HEK293 (cell line): ENCODE measurements at regions not wholly inside any gene's neighbourhood (a gene's known extent, or its start where the extent isn't known, plus 50 kb on each side); places are given as distances from the start of the nearest gene placed in this dataset.

ENCODE experiments used
- HOXC10 ChIP-seq: sonication (generic); formaldehyde crosslinking; IDR thresholded peaks from 2 replicates; pipeline ENCODE4 v1.8.1; 2023; ENCODE audit warnings: mild to moderate bottlenecking, missing genetic modification reagents
- HOXD13 ChIP-seq: sonication (generic); formaldehyde crosslinking; IDR thresholded peaks from 2 replicates; pipeline ENCODE4 v1.8.0; 2022; ENCODE audit warnings: missing genetic modification reagents, borderline replicate concordance
- IKZF3 ChIP-seq: fragments of 450-650 bp; IDR thresholded peaks from 2 replicates; pipeline ENCODE4 v1.5.0; 2018; ENCODE audit warnings: missing biosample characterization, mild to moderate bottlenecking, missing genetic modification characterization, moderate library complexity
- KLF7 ChIP-seq: fragments of 450-650 bp; formaldehyde crosslinking; IDR thresholded peaks from 2 replicates; pipeline ENCODE4 v1.5.1; 2016; ENCODE audit warnings: missing biosample characterization, missing genetic modification characterization, borderline replicate concordance
- MYNN ChIP-seq: fragments of 450-650 bp; formaldehyde crosslinking; IDR thresholded peaks from 2 replicates; pipeline ENCODE4 v1.5.1; 2016; ENCODE audit warnings: missing biosample characterization, missing genetic modification characterization, borderline replicate concordance
- PRDM4 ChIP-seq: fragments of 450-650 bp; formaldehyde crosslinking; IDR thresholded peaks from 2 replicates; pipeline ENCODE4 v1.5.1; 2017; ENCODE audit warnings: missing biosample characterization, missing genetic modification characterization
- SALL2 ChIP-seq: fragments of 450-650 bp; formaldehyde crosslinking; IDR thresholded peaks from 2 replicates; pipeline ENCODE4 v1.5.0; 2017; ENCODE audit warnings: missing biosample characterization, mild to moderate bottlenecking, missing genetic modification characterization, borderline replicate concordance
- ZBTB20 ChIP-seq: fragments of 450-650 bp; formaldehyde crosslinking; IDR thresholded peaks from 2 replicates; pipeline ENCODE4 v1.5.1; 2016; ENCODE audit warnings: missing biosample characterization, missing genetic modification characterization
- ZFP3 ChIP-seq: fragments of 450-650 bp; formaldehyde crosslinking; IDR thresholded peaks from 2 replicates; pipeline ENCODE4 v1.5.1; 2016; ENCODE audit warnings: low read depth, missing biosample characterization, missing genetic modification characterization
- ZNF19 ChIP-seq: fragments of 450-650 bp; formaldehyde crosslinking; IDR thresholded peaks from 2 replicates; pipeline ENCODE4; 2016; ENCODE audit warnings: missing biosample characterization, missing genetic modification characterization, low read depth
- ZNF239 ChIP-seq: fragments of 450-650 bp; formaldehyde crosslinking; IDR thresholded peaks from 2 replicates; pipeline ENCODE4 v1.5.1; 2016; ENCODE audit warnings: missing biosample characterization, missing genetic modification characterization
- ZNF394 ChIP-seq: fragments of 450-650 bp; formaldehyde crosslinking; IDR thresholded peaks from 2 replicates; pipeline ENCODE4 v1.5.1; 2016; ENCODE audit warnings: missing biosample characterization, missing genetic modification characterization, mild to moderate bottlenecking, moderate library complexity, borderline replicate concordance
- ZNF48 ChIP-seq: fragments of 450-650 bp; formaldehyde crosslinking; IDR thresholded peaks from 2 replicates; pipeline ENCODE4 v1.5.1; 2016; ENCODE audit warnings: missing biosample characterization, missing genetic modification characterization
- ZNF521 ChIP-seq: fragments of 450-650 bp; formaldehyde crosslinking; IDR thresholded peaks from 2 replicates; pipeline ENCODE4 v1.5.1; 2017; ENCODE audit warnings: missing biosample characterization, mild to moderate bottlenecking, missing genetic modification characterization
- ZNF555 ChIP-seq: fragments of 450-650 bp; formaldehyde crosslinking; conservative IDR thresholded peaks from 2 replicates; pipeline ENCODE4 v1.5.1; 2017; ENCODE audit warnings: missing biosample characterization, mild to moderate bottlenecking, missing genetic modification characterization, inconsistent platforms
- ZNF629 ChIP-seq: fragments of 450-650 bp; formaldehyde crosslinking; IDR thresholded peaks from 2 replicates; pipeline ENCODE4 v1.5.1; 2017; ENCODE audit warnings: missing biosample characterization, missing genetic modification characterization
- ZNF654 ChIP-seq: fragments of 450-650 bp; formaldehyde crosslinking; IDR thresholded peaks from 2 replicates; pipeline ENCODE4 v1.5.1; 2016; ENCODE audit warnings: low read depth, missing biosample characterization, missing genetic modification characterization
- ZNF704 ChIP-seq: fragments of 450-650 bp; formaldehyde crosslinking; IDR thresholded peaks from 2 replicates; pipeline ENCODE4 v1.5.1; 2016; ENCODE audit warnings: missing biosample characterization, missing genetic modification characterization
- ZNF791 ChIP-seq: fragments of 450-650 bp; formaldehyde crosslinking; IDR thresholded peaks from 2 replicates; pipeline ENCODE4 v1.5.1; 2016; ENCODE audit warnings: missing biosample characterization, missing genetic modification characterization
- ZSCAN5A ChIP-seq: fragments of 450-650 bp; formaldehyde crosslinking; IDR thresholded peaks from 2 replicates; pipeline ENCODE4 v1.5.1; 2016; ENCODE audit warnings: missing biosample characterization, missing genetic modification characterization
- TF ChIP-seq, protein P1 (sequence below): fragments of 450-650 bp; formaldehyde crosslinking; conservative IDR thresholded peaks from 2 replicates; pipeline ENCODE4 v1.5.1; 2016; ENCODE audit warnings: low read depth, missing biosample characterization, missing genetic modification characterization
- TF ChIP-seq, protein P2 (sequence below): sonication (generic); formaldehyde crosslinking; IDR thresholded peaks from 2 replicates; pipeline ENCODE4 v1.8.1; 2022; ENCODE audit warnings: mild to moderate bottlenecking, moderate library complexity, missing genetic modification reagents
- TF ChIP-seq, protein P3 (sequence below): fragments of 450-650 bp; formaldehyde crosslinking; IDR thresholded peaks from 2 replicates; pipeline ENCODE4 v1.5.1; 2016; ENCODE audit warnings: missing biosample characterization, missing genetic modification characterization
- TF ChIP-seq, protein P4 (sequence below): fragments of 450-650 bp; formaldehyde crosslinking; IDR thresholded peaks from 2 replicates; pipeline ENCODE4 v1.5.1; 2016; ENCODE audit warnings: missing biosample characterization, missing genetic modification characterization
- TF ChIP-seq, protein P5 (sequence below): fragments of 450-650 bp; formaldehyde crosslinking; IDR thresholded peaks from 2 replicates; pipeline ENCODE4 v1.5.1; 2016; ENCODE audit warnings: missing biosample characterization, missing genetic modification characterization

GRCh38 chr4:32686123-32686522, 1966.0 kb downstream of the PCDH7 start (continued):
- TF ChIP-seq, protein P1, sequence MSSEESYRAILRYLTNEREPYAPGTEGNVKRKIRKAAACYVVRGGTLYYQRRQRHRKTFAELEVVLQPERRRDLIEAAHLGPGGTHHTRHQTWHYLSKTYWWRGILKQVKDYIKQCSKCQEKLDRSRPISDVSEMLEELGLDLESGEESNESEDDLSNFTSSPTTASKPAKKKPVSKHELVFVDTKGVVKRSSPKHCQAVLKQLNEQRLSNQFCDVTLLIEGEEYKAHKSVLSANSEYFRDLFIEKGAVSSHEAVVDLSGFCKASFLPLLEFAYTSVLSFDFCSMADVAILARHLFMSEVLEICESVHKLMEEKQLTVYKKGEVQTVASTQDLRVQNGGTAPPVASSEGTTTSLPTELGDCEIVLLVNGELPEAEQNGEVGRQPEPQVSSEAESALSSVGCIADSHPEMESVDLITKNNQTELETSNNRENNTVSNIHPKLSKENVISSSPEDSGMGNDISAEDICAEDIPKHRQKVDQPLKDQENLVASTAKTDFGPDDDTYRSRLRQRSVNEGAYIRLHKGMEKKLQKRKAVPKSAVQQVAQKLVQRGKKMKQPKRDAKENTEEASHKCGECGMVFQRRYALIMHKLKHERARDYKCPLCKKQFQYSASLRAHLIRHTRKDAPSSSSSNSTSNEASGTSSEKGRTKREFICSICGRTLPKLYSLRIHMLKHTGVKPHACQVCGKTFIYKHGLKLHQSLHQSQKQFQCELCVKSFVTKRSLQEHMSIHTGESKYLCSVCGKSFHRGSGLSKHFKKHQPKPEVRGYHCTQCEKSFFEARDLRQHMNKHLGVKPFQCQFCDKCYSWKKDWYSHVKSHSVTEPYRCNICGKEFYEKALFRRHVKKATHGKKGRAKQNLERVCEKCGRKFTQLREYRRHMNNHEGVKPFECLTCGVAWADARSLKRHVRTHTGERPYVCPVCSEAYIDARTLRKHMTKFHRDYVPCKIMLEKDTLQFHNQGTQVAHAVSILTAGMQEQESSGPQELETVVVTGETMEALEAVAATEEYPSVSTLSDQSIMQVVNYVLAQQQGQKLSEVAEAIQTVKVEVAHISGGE (tag by site-specific recombination) = peak; percentile 65
- TF ChIP-seq ZNF239 (tag by site-specific recombination) (no peak), PRDM4 (tag by site-specific recombination) (no peak), SALL2 (tag by site-specific recombination) (no peak), ZNF791 (tag by site-specific recombination) (no peak), HOXD13 (no peak), IKZF3 (tag by site-specific recombination) (no peak), ZNF704 (no peak), ZSCAN5A (tag by site-specific recombination) (no peak), ZNF394 (tag by site-specific recombination) (peak; percentile 74; the same call in 1 of the 2 replicates), ZNF48 (tag by site-specific recombination) (no peak), ZNF629 (tag by site-specific recombination) (no peak), ZNF19 (tag by site-specific recombination) (no peak), KLF7 (no peak), ZNF521 (no peak), MYNN (tag by site-specific recombination) (no peak), ZBTB20 (tag by site-specific recombination) (no peak), ZNF654 (tag by site-specific recombination) (no peak), HOXC10 (no peak), ZFP3 (no peak), ZNF555 (peak; percentile 55)
- TF ChIP-seq, protein P2, sequence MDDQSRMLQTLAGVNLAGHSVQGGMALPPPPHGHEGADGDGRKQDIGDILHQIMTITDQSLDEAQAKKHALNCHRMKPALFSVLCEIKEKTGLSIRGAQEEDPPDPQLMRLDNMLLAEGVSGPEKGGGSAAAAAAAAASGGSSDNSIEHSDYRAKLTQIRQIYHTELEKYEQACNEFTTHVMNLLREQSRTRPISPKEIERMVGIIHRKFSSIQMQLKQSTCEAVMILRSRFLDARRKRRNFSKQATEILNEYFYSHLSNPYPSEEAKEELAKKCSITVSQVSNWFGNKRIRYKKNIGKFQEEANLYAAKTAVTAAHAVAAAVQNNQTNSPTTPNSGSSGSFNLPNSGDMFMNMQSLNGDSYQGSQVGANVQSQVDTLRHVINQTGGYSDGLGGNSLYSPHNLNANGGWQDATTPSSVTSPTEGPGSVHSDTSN (CRISPR knock-in tag) = no peak
- TF ChIP-seq, protein P3, sequence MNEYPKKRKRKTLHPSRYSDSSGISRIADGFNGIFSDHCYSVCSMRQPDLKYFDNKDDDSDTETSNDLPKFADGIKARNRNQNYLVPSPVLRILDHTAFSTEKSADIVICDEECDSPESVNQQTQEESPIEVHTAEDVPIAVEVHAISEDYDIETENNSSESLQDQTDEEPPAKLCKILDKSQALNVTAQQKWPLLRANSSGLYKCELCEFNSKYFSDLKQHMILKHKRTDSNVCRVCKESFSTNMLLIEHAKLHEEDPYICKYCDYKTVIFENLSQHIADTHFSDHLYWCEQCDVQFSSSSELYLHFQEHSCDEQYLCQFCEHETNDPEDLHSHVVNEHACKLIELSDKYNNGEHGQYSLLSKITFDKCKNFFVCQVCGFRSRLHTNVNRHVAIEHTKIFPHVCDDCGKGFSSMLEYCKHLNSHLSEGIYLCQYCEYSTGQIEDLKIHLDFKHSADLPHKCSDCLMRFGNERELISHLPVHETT (tag by site-specific recombination) = no peak
- TF ChIP-seq, protein P4, sequence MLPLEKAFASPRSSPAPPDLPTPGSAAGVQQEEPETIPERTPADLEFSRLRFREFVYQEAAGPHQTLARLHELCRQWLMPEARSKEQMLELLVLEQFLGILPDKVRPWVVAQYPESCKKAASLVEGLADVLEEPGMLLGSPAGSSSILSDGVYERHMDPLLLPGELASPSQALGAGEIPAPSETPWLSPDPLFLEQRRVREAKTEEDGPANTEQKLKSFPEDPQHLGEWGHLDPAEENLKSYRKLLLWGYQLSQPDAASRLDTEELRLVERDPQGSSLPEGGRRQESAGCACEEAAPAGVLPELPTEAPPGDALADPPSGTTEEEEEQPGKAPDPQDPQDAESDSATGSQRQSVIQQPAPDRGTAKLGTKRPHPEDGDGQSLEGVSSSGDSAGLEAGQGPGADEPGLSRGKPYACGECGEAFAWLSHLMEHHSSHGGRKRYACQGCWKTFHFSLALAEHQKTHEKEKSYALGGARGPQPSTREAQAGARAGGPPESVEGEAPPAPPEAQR = no peak
- TF ChIP-seq, protein P5, sequence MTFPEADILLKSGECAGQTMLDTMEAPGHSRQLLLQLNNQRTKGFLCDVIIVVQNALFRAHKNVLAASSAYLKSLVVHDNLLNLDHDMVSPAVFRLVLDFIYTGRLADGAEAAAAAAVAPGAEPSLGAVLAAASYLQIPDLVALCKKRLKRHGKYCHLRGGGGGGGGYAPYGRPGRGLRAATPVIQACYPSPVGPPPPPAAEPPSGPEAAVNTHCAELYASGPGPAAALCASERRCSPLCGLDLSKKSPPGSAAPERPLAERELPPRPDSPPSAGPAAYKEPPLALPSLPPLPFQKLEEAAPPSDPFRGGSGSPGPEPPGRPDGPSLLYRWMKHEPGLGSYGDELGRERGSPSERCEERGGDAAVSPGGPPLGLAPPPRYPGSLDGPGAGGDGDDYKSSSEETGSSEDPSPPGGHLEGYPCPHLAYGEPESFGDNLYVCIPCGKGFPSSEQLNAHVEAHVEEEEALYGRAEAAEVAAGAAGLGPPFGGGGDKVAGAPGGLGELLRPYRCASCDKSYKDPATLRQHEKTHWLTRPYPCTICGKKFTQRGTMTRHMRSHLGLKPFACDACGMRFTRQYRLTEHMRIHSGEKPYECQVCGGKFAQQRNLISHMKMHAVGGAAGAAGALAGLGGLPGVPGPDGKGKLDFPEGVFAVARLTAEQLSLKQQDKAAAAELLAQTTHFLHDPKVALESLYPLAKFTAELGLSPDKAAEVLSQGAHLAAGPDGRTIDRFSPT (tag by site-specific recombination) = no peak
